Esophagus muscularis mucosa (tissue), 3 donors: ENCODE measurements at regions not wholly inside any gene's neighbourhood (a gene's known extent, or its start where the extent isn't known, plus 50 kb on each side); places are given as distances from the start of the nearest gene placed in this dataset.

Source experiments
- CTCF ChIP-seq, 3 experiments: fragments of 200-600 bp in 2 of 3; fragments of 450-650 bp in 1 of 3; sonication (generic) in 2 of 3; IDR thresholded peaks; one replicate each; pipeline ENCODE4 v1.5.1; 2017 to 2019; ENCODE audit warnings: antibody characterized with exemption in 3 of 3, mild to moderate bottlenecking in 2 of 3, moderate library complexity in 1 of 3
- POLR2A ChIP-seq: fragments of 450-650 bp; IDR thresholded peaks from one replicate; pipeline ENCODE4 v1.6.1; 2017; ENCODE audit warnings: antibody characterized with exemption, moderate library complexity, mild to moderate bottlenecking, low read depth

- TF ChIP-seq CTCF (IDR thresholded peaks at IDR 0.05) = no peak
- TF ChIP-seq POLR2A = no peak
These were observed 195.3 kb downstream of the SPRY1 start for GRCh38 chr4:123591875-123592274.
